IPS DF 4.7 (cell line): ENCODE measurements at regions not wholly inside any gene's neighbourhood (a gene's known extent, or its start where the extent isn't known, plus 50 kb on each side); places are given as distances from the start of the nearest gene placed in this dataset.

Source experiments
- DNase-seq: peaks from one replicate; pipeline ENCODE4 v3.0.0-alpha.2; 2013; ENCODE audit warnings: low spot score; ENCODE audit errors: extremely low read depth

- no peak for DNase-seq
Observed at GRCh38 chr10:64486149-64486548, 964.9 kb downstream of the REEP3 start.

DNA sequence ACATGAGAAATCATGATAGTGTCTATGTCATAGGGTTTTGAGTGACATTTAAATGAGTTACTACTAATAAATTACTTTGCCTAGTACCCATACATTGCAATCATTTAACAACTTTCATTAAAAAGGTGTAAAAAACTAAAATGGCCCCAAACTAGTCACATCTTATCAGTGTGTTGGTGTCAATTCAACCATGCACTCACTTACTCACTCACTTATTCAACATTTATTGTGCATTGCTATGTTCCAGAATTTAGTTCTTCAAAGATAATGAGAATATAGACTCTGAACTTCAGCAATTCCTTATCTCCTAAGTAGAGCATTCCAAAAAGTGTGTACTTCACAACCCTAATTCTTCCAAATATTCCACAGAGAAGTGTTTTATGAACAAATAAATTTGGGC lies 965.7 kb downstream of the REEP3 start:
- no peak for DNase-seq

- DNase-seq, result no peak
Observed at GRCh38 chr10:64494901-64495300, 973.7 kb downstream of the REEP3 start.

DNA sequence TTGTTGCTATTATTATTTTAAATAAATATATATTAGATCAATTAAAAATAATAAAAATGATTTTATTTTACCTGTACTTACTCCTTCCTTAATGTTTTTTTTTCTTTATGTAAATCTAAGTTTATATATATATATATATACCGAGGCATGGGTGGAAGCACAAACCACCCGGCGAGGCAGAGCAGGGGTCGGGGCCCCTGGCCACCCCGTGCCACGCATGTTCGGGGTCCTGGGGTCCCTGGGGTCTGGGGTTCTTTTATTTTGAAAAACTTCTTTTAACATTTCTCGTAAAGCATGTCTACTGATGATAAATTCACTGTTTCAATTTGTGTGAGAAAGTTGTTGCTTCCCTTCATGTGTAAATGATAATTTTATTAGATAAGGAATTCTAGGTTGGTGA lies 976.1 kb downstream of the REEP3 start:
- DNase-seq, result no peak

DNA sequence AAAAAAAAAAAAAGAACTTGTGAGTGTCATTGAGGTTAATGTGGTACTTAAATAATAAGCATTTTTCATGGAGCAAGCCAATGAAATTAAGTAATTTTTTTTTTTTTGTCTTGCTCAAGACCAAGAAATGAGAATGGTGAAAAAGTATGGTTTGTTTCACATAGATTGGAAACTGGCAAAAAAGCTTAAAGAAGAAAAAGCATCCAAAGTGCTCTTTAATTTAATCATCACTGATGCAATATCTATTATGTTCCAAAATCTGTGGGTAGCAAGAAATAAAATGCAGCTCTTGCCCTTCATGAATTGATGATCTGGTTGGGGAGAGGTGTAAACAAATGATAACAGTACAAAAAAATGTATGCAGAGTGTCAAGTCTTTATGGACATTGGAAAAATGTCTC lies 980.6 kb downstream of the REEP3 start:
- DNase-seq, result no peak

- no peak for DNase-seq
Observed at GRCh38 chr10:64502936-64503335, 981.7 kb downstream of the REEP3 start.

DNA sequence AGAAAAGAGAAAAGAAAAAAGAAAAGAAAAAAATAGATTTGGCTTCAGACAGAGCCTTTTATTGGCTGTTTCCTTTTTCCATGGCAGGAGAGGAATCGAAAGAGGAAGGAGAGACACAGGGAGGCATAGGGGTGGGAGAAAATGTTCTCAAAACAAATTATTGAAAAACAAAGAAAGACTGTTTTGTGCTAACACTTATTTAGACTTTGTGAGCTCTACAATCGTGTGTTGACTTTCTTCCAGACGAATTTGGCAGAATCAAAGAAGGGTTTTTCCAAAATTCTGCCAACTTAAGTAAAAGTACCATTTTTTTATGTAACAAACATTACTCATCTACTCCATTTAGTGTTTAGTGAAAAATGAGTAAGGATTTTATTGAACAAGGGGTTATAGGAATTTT lies 982.2 kb downstream of the REEP3 start:
- DNase-seq, result no peak

GRCh38 chr10:64505501-64505900 lies 984.3 kb downstream of the REEP3 start:
- DNase-seq, result no peak

DNA sequence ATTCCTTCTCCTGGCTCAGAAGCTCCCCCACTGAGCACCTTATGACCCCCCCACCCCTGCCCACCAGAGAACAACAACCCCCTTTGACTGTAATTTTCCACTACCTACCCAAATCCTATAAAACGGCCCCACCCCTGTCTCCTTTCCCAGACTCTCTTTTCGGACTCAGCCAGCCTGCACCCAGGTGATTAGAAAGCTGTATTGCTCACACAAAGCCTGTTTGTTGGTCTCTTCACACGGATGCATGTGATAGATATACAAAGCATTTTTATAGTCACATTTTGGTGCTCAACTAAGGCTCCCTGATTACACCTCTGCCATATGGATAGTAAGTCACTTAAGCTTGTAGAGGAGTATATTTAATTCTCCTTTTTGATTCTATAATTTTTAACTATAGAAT lies 985.8 kb downstream of the REEP3 start:
- no peak for DNase-seq

DNA sequence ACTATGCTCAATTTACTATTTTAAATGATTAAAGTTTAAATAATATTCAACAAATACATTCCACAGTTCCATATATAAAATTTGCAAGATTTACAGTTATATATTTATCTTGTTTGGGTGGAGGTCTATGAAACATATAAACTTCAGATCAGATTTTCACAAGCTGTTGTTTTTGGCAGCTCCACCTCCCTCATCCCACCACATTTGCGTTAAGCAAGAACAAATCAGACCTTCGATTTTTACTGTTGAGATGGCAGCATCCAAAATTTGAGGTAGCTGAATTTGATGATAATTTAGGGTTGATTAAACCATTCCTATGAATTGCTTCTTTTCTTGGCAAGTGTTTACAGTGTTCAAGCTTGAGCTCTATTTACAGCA lies 986.4 kb downstream of the REEP3 start:
- DNase-seq, result no peak

DNA sequence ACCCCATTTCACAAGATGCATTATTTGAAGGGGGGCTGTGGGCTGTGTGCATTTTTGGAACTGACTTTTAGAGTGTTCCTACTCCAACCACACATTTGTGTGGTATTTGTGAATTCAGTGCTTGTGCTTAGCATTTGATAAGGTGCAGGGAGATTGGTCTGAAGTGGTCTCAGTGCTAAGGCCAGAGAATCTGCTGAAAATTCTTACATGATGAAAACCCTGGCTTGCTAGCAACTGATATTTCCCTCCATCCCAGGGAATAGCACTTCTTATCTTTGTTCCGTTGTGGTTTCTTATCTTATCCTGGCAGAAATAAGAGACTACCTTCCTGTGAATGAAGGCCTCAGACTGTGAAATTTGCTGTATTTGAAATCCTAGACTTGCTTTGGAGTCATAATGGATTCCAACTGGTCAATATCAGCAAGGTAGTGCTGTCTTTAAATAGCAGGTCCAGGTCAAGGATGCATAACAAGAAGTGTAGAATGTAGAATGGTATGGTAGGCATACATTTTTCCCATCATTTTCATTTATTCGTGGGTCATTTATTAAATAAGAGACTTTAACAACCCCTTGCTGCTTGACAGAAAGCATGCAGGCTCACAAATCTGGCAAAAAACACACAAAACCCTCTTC lies 986.9 kb downstream of the REEP3 start:
- DNase-seq, result no peak

DNA sequence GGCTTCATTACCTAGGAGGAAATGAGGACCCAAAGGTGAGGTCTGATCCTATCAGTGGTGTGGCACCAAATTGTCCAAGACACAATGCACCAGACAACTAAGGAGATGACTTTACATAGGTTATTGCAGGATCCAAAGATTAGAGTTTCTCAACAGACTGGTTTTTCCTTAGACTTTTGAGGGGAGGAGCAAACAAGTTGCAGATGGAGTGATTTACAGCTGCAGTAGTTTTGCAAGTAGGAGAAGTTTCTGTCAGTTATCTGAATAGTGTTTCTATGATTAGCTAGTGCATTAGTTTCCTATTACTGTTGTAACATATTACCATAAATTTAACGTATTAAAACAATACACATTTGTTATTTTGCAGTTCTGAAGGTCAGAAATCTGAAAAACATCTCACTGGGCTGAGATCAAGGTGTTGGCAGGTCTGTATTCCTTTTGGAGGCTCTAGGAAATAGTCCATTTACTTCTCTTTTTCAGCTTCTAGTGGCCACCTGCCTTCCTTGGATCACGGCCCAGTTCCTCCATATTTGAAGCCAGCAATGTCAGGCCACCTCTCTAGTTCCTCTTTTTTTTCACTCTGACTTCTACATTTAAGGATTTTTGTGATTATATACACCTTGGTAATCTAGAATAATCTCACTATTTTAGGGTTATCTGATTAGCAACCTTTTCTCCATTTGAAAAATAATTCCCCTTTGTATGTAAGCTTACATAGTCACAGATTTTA lies 994.9 kb downstream of the REEP3 start:
- no peak for DNase-seq

DNA sequence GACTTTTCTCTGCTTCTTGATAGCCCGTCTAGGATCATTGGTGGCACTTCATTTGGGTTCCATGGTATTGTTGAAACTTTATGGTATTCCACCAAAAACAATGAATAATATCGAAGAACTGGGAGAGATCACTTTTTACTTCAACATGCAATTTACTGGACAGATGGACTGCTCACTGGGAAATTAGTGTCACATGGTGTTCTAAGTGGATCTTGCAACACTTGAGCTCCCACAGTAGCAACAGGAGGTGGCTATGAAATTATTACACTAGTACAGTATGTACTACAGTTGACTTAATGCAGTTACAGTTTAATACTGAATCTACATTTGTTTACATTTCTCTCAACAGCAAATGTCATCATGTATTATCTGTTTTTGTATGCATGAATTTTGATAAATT lies 997.3 kb downstream of the REEP3 start:
- DNase-seq, result no peak

DNA sequence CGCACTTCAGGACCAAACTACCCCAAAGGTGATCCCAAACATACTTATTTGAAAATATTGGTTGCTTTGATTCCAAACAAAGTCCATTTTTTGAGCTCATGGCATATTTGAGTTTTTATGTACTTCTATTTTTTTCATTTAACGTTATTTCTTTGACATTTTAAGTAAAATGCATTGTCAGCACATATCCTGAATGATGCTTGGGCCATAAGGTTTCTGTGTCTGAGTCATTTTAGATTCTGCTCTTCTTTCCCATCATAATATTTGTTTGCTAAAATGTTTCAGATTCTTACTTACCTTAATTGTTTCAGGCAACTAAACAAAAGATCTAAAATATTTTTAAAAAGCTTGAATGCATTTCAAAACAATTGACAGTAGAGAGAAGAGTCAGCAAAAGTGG lies 998.2 kb downstream of the REEP3 start:
- no peak for DNase-seq

- DNase-seq, result no peak
Observed at GRCh38 chr10:64519831-64520230, 998.6 kb downstream of the REEP3 start.

DNA sequence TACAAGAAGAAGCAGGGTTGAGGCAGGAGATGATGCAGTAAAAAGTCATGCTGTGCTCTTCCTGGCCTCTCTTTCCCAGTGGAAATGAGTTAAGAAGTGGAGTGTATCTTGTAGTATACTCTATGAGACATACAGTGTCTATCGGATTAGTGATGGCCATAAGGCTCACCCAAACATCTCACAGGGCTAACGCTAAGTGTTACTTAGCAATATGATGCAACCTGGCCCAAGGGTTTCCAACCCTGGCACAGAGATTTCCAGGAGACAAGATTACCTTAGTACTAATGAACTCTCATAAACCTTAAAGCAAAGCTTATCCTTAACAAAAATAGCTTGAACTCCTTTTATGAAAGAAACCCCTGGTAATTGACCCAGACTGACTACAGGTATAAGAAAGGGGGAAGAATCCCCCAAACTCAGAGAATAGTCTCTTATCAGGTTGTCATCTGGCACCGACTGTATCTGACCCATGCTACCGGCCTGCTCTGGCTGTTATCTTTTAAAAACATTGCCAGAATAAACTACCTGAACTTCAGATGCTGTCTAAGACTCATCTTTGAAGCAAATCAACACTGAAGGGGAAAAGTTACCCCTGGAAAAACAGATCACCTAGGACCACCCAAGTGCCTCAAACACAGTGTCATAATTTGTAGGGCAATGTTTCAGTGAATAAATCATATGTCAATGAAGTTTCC lies 1002.0 kb downstream of the REEP3 start:
- no peak for DNase-seq

DNA sequence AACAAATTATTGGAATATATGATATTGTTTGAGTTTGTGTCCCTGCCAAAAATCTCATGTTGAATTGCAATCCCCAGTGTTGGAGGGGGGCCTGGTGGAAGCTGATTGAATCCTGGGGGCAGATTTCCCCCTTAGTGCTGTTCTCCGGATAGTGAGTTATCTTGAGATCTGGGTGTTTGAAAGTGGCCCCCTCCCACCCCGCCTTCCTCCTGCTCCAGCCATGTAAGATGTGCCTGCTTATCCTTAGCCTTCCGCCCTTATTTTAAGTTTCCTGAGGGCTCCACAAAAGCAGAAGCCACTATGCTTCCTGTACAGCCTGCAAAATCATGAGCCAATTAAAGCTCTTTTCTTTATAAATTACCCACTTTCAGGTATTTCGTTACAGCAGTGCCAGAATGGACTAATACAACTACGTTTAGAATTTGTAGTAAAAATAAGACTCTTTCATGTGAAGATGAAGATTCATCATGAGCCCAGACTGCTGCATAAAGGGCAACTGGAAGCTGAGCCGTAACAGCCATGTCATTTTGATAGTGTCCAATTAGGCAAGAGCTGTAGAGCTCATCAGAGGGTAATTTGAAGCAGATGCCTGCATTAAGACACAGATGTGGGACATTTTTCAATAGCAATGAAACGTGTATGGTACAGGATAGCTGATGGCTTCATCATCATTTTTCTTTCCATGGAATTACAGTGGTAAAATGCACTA lies 1007.2 kb downstream of the REEP3 start:
- DNase-seq, result no peak

GRCh38 chr10:64529003-64529350 lies 1007.8 kb downstream of the REEP3 start:
- DNase-seq, result no peak

- DNase-seq, result no peak
Observed at GRCh38 chr10:64534616-64535015, 1013.4 kb downstream of the REEP3 start.

GRCh38 chr10:64535131-64535867 lies 1014.1 kb downstream of the REEP3 start:
- DNase-seq, result no peak

GRCh38 chr10:64537112-64537511 lies 1015.9 kb downstream of the REEP3 start:
- no peak for DNase-seq

DNA sequence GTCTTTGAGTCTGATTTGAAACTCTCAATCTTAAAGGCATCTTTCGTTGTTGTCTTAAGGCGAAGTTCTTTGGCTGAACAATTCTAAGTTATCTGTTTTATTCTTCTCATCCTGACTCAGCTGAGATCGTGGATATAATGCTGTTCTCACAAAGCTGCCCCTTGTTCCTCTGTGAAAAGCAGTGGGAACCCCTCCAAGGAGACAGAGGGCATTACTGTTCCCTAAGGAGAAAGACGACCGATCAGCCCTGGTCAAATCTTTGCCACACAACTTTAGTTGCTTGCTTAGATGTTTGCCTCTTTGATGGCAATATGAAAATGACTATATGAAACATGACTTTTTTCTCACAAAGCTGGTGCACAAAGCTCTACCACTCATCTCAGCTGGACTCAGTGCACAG lies 1016.7 kb downstream of the REEP3 start:
- DNase-seq, result no peak
